ENCODE measurements at regions not wholly inside any gene's neighbourhood (a gene's known extent, or its start where the extent isn't known, plus 50 kb on each side); places are given as distances from the start of the nearest gene placed in this dataset.

DNA sequence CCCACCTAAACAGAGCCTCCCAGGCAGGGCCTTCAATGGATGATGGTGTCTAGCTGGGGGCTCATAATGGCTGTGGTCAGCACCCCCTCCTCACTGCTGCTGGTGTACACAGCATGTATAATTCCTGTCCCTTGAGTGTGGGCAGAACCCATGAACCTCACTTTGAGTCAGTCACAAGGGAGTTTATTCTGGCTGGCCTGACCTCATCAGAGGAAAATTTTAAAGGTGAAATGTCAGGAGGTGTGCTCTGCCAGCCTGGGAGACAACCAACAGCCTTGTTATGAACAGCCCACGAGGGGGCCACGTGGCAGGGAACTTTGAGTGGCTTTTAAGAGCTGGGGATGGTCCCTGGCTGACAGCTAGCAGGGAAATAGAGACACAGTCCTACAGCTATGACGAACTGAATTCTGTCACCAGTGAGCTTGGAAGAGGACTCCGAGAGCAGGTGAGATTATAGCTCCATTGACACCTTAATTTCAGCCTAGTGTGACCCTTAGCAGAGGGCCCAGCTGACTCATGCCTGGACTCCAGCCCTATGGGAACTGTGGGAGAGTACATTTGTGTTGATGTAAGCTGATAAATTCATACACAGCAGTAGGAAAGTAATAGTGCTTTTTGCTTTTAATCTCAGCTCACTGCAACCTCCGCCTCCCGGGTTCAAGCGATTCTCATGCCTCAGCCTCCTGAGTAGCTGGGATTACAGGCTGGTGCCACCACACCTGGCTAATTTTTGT lies 73.5 kb upstream of the RUNX3 start:
- Histone ChIP-seq H3K27me3 (replicated peaks) (no peaks in the 10 kb centered on the region), H3K27ac (no peak overlapping the region), H3K4me3 (ENCODE audit: low read depth, low read length) (no peak overlapping the region), H3K36me3 (replicated peaks) (no peaks in the 10 kb centered on the region)
- TF ChIP-seq, protein P1, sequence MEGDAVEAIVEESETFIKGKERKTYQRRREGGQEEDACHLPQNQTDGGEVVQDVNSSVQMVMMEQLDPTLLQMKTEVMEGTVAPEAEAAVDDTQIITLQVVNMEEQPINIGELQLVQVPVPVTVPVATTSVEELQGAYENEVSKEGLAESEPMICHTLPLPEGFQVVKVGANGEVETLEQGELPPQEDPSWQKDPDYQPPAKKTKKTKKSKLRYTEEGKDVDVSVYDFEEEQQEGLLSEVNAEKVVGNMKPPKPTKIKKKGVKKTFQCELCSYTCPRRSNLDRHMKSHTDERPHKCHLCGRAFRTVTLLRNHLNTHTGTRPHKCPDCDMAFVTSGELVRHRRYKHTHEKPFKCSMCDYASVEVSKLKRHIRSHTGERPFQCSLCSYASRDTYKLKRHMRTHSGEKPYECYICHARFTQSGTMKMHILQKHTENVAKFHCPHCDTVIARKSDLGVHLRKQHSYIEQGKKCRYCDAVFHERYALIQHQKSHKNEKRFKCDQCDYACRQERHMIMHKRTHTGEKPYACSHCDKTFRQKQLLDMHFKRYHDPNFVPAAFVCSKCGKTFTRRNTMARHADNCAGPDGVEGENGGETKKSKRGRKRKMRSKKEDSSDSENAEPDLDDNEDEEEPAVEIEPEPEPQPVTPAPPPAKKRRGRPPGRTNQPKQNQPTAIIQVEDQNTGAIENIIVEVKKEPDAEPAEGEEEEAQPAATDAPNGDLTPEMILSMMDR (IDR thresholded peaks at IDR 0.05; ENCODE audit: low read depth, low read length, missing control alignments), result peak; percentile 5
- DNase-seq, result no peak
- in situ Hi-C loops (cut with HindIII; ENCODE audit: low pct_ligation_motif_present, low sequenced_read_pairs), result no loop called here

DNA sequence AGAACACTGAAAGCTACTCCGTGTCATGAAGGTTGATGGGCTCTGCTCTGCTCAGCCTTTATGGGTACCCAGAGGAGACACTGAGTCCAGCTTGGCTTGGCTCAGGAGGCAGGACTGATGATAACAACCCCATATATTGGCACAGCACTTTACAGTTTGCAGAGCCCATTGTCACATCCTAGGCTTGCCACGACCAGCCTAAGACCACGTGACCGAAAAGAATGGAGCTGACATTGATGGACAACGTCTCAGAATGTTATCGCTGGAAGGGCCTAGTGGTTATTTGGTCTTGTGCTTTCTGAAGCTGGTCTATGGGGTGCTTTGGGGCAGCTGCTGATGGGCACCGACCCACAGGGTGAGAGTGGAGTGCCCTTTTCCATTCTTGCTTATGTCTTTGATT lies 72.9 kb upstream of the RUNX3 start:
- TF ChIP-seq, protein P1 (IDR thresholded peaks at IDR 0.05; ENCODE audit: low read depth, low read length, missing control alignments), result no peak
- Histone ChIP-seq H3K27me3 (replicated peaks) (no peaks in the 10 kb centered on the region), H3K27ac (no peak overlapping the region), H3K4me3 (ENCODE audit: low read depth, low read length) (no peak overlapping the region), H3K36me3 (replicated peaks) (no peaks in the 10 kb centered on the region)
- in situ Hi-C loops (cut with HindIII; ENCODE audit: low pct_ligation_motif_present, low sequenced_read_pairs), result no loop called here
- DNase-seq, result no peak

DNA sequence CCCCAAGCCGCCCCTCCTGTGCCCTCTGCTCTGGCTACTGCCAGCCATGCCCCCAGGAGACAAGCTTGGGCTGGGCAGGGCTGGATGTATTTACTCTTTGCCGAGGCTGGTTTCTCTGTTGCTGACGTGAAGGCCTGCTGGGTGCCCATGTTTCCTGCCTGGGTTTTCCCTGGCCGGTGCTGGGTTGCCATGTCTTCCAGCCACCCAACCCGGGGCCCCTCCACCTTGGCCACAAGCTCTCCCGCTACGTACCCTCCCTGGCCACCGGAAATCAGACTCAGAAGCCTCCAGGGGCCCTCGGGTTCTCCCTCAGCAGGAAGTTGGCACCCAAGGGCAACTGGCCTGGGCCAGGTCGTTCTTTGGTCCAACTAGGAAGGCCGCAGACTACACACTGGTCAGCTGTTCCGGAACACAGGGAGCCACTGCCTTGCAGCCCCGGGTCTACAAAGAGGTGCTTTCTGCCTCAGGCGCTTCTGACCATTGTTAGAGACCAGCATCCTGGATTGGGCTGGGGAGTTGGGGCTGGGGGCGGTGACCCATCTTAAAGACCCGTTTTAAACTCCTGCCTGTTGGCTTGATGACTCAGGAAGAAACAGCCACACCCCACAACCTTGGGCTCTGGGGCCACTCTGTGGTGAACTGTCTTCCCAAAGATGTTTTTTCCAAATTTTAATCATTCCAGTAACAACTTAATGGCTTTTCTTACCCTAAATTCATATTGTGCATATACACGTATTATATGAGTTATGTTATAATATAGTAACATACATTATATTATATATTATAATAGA lies 71.2 kb upstream of the RUNX3 start:
- Histone ChIP-seq H3K27me3 (replicated peaks) (no peaks in the 10 kb centered on the region), H3K36me3 (replicated peaks) (no peaks in the 10 kb centered on the region), H3K4me3 (ENCODE audit: low read depth, low read length) (no peak overlapping the region), H3K27ac (no peak overlapping the region)
- in situ Hi-C loops (cut with HindIII; ENCODE audit: low pct_ligation_motif_present, low sequenced_read_pairs), result no loop called here
- TF ChIP-seq, protein P1 (IDR thresholded peaks at IDR 0.05; ENCODE audit: low read depth, low read length, missing control alignments), result no peak
- DNase-seq, result no peak

DNA sequence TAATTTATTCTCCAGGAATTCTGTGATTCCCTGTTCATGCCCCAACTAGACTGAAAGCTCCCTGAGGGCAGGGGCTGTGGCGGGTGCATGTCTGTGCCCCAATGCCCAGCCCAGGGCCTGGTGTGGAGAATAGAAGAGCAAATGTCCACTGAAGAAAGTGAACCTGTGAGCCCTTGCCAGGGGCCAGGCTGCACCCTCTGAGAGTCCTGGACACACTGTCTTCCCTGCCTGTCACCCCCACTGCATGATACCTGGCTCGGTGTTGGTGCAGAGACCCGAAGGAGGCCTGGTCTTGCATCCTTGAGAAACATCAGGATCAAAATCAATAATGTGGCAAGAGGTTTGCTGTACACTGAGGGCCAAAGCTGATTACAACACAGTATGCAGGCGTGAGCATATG lies 69.8 kb upstream of the RUNX3 start:
- H3K4me3 ChIP-seq (ENCODE audit: low read depth, low read length), result no peak overlapping the region
- no peak overlapping the region for H3K27ac ChIP-seq
- H3K27me3 ChIP-seq (replicated peaks), result no peaks in the 10 kb centered on the region
- no peaks in the 10 kb centered on the region for H3K36me3 ChIP-seq (replicated peaks)
- TF ChIP-seq, protein P1 (IDR thresholded peaks at IDR 0.05; ENCODE audit: low read depth, low read length, missing control alignments), result no peak
- in situ Hi-C loops (cut with HindIII; ENCODE audit: low pct_ligation_motif_present, low sequenced_read_pairs), result no loop called here
- DNase-seq, result no peak

- H3K27me3 ChIP-seq (replicated peaks), result no peaks in the 10 kb centered on the region
Observed at GRCh38 chr1:24999426-24999825, 69.3 kb upstream of the RUNX3 start.

More at GRCh38 chr1:24999426-24999825, 69.3 kb upstream of the RUNX3 start:
- Histone ChIP-seq H3K27ac (no peak overlapping the region), H3K36me3 (replicated peaks) (no peaks in the 10 kb centered on the region), H3K4me3 (ENCODE audit: low read depth, low read length) (no peak overlapping the region)
- TF ChIP-seq, protein P1 (IDR thresholded peaks at IDR 0.05; ENCODE audit: low read depth, low read length, missing control alignments), result no peak
- in situ Hi-C loops (cut with HindIII; ENCODE audit: low pct_ligation_motif_present, low sequenced_read_pairs), result no loop called here
- no peak for DNase-seq
